ENCODE measurements at regions not wholly inside any gene's neighbourhood (a gene's known extent, or its start where the extent isn't known, plus 50 kb on each side); places are given as distances from the start of the nearest gene placed in this dataset.
"Not testable (repeated sequence)": the region's sequence is repeated elsewhere in the genome, so short reads cannot be mapped to it uniquely, and the experiment has no call there.

DNA sequence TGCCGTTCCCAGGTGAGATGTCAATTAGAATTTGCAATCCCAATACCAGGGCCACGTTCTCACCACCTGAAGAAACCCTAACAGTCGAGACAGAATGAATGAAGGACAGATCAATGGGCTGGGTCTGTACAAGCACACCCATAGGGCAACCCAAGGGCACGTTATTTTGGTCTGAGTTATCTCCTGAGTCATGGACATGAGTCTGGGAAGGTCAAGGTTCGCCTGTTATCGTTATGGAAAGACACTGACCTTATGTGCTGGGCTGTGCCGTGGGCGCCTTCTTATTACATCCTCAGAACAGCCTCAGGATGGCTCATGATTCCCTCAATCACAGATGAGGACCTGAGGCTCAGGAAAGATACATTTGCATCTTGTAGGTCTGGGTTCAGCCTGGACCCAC is 175.0 kb upstream of the SULF2 start:
- no peak for DNase-seq
- no peaks in the 10 kb centered on the region for H3K4me1 ChIP-seq (ENCODE audit: low read depth)
- no peaks in the 10 kb centered on the region for H3K9me3 ChIP-seq
- TF ChIP-seq CTCF (IDR thresholded peaks at IDR 0.05) = no peak
- intact Hi-C loops (cut with DNase I, micrococcal nuclease) = no loop called here
- H3K36me3 ChIP-seq (ENCODE audit: low read depth) = no peaks in the 10 kb centered on the region
- no peak overlapping the region for H3K4me3 ChIP-seq
- ATAC-seq = no peak

DNA sequence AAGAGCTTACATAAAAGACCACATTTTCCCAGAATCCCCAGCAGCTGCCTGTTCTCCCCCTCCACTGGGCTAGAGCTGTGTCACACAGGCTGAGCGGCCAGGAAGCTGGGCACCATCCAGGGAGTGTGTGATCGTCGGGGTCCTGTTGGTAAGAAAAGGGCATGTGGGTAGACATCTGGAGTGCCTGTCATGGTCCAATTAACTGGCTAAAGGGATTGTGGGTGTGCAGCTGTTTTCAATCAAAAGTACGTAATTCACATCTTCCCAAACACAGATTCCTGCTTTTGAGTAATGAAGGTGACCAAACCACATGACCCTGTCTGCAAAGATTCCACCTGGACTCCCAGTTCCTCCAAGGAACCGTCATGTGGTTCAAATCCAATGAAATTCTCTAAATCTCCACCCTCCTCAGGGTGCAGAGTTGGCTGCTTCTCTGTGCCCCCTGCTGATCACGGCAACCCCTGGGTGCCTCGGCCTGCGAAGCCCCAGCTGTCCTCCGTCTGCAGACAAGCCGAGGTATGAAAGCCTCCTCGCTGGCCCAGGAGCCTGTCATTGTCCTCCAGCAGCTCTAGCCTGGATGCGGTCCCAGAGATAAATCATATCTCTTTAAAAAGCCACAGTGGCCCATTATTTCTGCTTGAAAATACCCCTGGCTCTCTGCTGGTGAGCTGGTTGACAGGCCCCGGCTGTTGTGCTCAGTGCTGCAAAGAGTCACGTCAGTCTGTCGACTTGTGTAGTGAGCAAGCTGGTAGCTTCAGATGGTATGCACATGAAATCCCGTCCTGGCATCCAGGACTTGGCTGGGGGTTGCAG is 172.9 kb upstream of the SULF2 start:
- H3K4me1 ChIP-seq (ENCODE audit: low read depth); DNase-seq: not testable (repeated sequence)

DNA sequence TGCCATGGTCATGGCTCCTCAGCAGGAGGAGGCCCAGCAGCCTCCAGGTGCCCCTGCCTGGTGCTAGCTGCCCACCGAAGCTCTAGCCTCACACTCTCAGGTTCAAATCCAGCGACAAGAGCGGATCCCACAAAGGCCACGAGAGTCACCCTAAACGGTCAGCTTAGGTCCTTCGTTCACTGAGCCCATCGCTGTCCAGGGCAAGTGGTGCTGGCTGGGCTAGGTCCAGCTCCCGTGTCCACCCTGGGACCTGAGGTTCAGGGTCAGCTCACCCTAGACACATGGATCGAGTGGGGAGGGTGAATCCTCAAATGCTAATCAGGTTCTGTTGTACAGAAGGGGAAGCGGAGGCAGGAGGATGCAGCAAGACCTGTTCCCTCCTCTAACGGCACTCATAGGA is 171.9 kb upstream of the SULF2 start:
- no peak overlapping the region for H3K4me3 ChIP-seq
- intact Hi-C loops (cut with DNase I, micrococcal nuclease) = no loop called here
- H3K9me3 ChIP-seq = no peaks in the 10 kb centered on the region
- DNase-seq = no peak
- no peak for TF ChIP-seq CTCF (IDR thresholded peaks at IDR 0.05)
- ATAC-seq = no peak
- no peaks in the 10 kb centered on the region for H3K36me3 ChIP-seq (ENCODE audit: low read depth)
- H3K4me1 ChIP-seq (ENCODE audit: low read depth) = no peaks in the 10 kb centered on the region

More for the DNA sequence above, 172.9 kb upstream of the SULF2 start:
- ATAC-seq; H3K36me3 ChIP-seq (ENCODE audit: low read depth); H3K9me3 ChIP-seq; intact Hi-C loops (cut with DNase I, micrococcal nuclease); H3K4me3 ChIP-seq: not testable (repeated sequence)

GRCh38 chr20:47956268-47956995 is 171.2 kb upstream of the SULF2 start:
- no peak for TF ChIP-seq CTCF (IDR thresholded peaks at IDR 0.05)
- intact Hi-C loops (cut with DNase I, micrococcal nuclease) = no loop called here

GRCh38 chr20:47953471-47953870 is 168.2 kb upstream of the SULF2 start:
- Histone ChIP-seq H3K4me3 (no peak overlapping the region), H3K4me1 (ENCODE audit: low read depth) (no peaks in the 10 kb centered on the region), H3K9me3 (no peaks in the 10 kb centered on the region), H3K36me3 (ENCODE audit: low read depth) (no peaks in the 10 kb centered on the region)
- ATAC-seq (no peak), DNase-seq (no peak)
- intact Hi-C loops (cut with DNase I, micrococcal nuclease) = no loop called here
- no peak for TF ChIP-seq CTCF (IDR thresholded peaks at IDR 0.05)

More at GRCh38 chr20:47956268-47956995, 171.2 kb upstream of the SULF2 start:
- Histone ChIP-seq H3K4me3 (no peak overlapping the region), H3K4me1 (ENCODE audit: low read depth) (no peaks in the 10 kb centered on the region), H3K36me3 (ENCODE audit: low read depth) (no peaks in the 10 kb centered on the region), H3K9me3 (no peaks in the 10 kb centered on the region)
- DNase-seq = no peak
- ATAC-seq = no peak

DNA sequence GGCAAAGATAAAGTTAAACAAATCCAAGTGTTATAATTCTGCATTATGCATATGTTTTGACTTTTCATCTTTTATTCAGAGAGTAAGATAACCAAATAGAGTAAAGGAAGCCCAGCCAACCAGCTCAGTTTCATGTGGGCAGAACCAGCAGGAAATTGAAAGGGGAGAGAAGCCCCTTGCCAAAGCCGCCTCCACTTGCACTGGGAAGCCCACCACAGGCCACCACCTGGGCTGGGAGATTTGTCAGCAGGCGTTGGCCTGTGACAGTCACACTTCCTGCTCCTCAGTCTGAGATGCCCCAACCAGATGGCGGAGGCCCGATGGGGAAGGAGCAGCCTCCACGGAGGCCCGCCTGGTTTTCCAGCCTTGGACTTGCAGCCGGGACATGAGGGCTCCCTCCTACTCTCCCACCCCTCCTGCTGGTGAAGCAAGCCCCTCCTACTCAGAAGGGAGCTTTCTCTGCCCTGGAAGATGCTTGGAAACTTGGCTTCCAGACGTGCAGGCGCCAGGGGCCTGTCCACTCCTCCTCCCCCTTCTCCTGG is 166.8 kb upstream of the SULF2 start:
- intact Hi-C loops (cut with DNase I, micrococcal nuclease) = no loop called here
- Histone ChIP-seq H3K36me3 (ENCODE audit: low read depth) (no peaks in the 10 kb centered on the region), H3K4me3 (no peak overlapping the region), H3K9me3 (no peaks in the 10 kb centered on the region), H3K4me1 (ENCODE audit: low read depth) (no peaks in the 10 kb centered on the region)
- DNase-seq (no peak), ATAC-seq (no peak)
- no peak for TF ChIP-seq CTCF (IDR thresholded peaks at IDR 0.05)
